22Rv1 (cell line): ENCODE measurements at regions not wholly inside any gene's neighbourhood (a gene's known extent, or its start where the extent isn't known, plus 50 kb on each side); places are given as distances from the start of the nearest gene placed in this dataset.

Experiments used
- H3K27ac ChIP-seq: fragments of 450-650 bp; 2 replicates; pipeline ENCODE4 v1.5.1; 2017
- CTCF ChIP-seq: fragments of 450-650 bp; IDR thresholded peaks from 2 replicates; pipeline ENCODE4 v1.5.1; 2017; ENCODE audit warnings: mild to moderate bottlenecking
- ZFX ChIP-seq: fragments of 450-650 bp; IDR thresholded peaks from 2 replicates; pipeline ENCODE4 v1.6.1; 2017; ENCODE audit warnings: antibody characterized with exemption, borderline replicate concordance

- no peak overlapping the region for H3K27ac ChIP-seq
- no peak for TF ChIP-seq CTCF
- no peak for TF ChIP-seq ZFX
Measured at GRCh38 chr10:108899670-108900069, 1023.6 kb downstream of the XPNPEP1 start.

GRCh38 chr10:108894402-108895301 lies 1028.7 kb downstream of the XPNPEP1 start:
- TF ChIP-seq CTCF = no peak
- no peak for TF ChIP-seq ZFX
- no peak overlapping the region for H3K27ac ChIP-seq

- no peak overlapping the region for H3K27ac ChIP-seq
- TF ChIP-seq CTCF (no peak), ZFX (no peak)
Measured at GRCh38 chr10:108877095-108877561, 1046.2 kb downstream of the XPNPEP1 start.

- TF ChIP-seq ZFX (no peak), CTCF (no peak)
- H3K27ac ChIP-seq = no peak overlapping the region
Measured at GRCh38 chr10:108872854-108873253, 1050.5 kb downstream of the XPNPEP1 start.

- no peak for TF ChIP-seq ZFX
- TF ChIP-seq CTCF = no peak
- no peak overlapping the region for H3K27ac ChIP-seq
Measured at GRCh38 chr10:108868881-108869280, 1054.4 kb downstream of the XPNPEP1 start.

- no peak overlapping the region for H3K27ac ChIP-seq
- TF ChIP-seq ZFX (no peak), CTCF (no peak)
Measured at GRCh38 chr10:108862676-108863350, 1060.5 kb downstream of the XPNPEP1 start.

- TF ChIP-seq CTCF (no peak), ZFX (no peak)
- no peak overlapping the region for H3K27ac ChIP-seq
Measured at GRCh38 chr10:108861181-108861754, 1062.0 kb downstream of the XPNPEP1 start.
